Suprapubic skin (tissue), 4 donors: ENCODE measurements at regions not wholly inside any gene's neighbourhood (a gene's known extent, or its start where the extent isn't known, plus 50 kb on each side); places are given as distances from the start of the nearest gene placed in this dataset.

Experiments used
- CTCF ChIP-seq, 2 donors: fragments of 200-600 bp in 1 of 2; fragments of 450-650 bp in 1 of 2; sonication (generic) in 1 of 2; IDR thresholded peaks; one replicate each; pipeline ENCODE4 v1.5.1; 2016 to 2019; ENCODE audit warnings: antibody characterized with exemption in 2 of 2, mild to moderate bottlenecking in 1 of 2, moderate library complexity in 1 of 2
- POLR2A ChIP-seq, 2 donors: fragments of 450-650 bp; IDR thresholded peaks; one replicate each; pipeline ENCODE4 v1.6.1; 2017; ENCODE audit warnings: antibody characterized with exemption in 2 of 2, mild to moderate bottlenecking in 2 of 2, moderate library complexity in 2 of 2
- POLR2AphosphoS5 ChIP-seq, 3 donors: sonication (generic); formaldehyde crosslinking; IDR thresholded peaks; one replicate each; pipeline ENCODE4 v1.6.1; 2017; ENCODE audit warnings: antibody characterized with exemption in 3 of 3

GRCh38 chr22:34116126-34116525 lies 195.8 kb upstream of the LARGE1 start:
- TF ChIP-seq CTCF (IDR thresholded peaks at IDR 0.05) = no peak
- no peak for TF ChIP-seq POLR2A (IDR thresholded peaks at IDR 0.05)
- no peak for TF ChIP-seq POLR2AphosphoS5 (IDR thresholded peaks at IDR 0.05)
